ENCODE measurements at regions not wholly inside any gene's neighbourhood (a gene's known extent, or its start where the extent isn't known, plus 50 kb on each side); places are given as distances from the start of the nearest gene placed in this dataset.

DNA sequence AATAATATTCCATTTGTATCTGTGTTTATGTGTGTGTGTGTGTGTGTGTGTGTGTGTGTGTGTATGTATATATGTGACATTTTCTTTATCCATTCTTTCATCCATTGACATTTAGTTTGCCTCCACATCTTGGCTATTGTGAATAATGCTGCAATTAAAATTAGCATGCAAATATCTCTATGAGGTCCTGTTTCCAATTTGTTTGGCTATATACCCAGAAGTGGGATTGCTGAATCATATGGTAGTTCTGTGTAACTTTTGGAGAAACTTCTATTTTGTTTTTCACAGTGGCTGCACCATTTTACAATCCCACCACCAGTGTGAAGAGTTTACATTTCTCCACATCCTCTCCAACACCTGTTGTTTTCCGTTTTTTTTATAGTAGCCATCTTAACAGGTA lies 53.1 kb downstream of the CH25H start:
- DNase-seq (ENCODE audit: low read depth), result no peak
- TF ChIP-seq, protein P1, sequence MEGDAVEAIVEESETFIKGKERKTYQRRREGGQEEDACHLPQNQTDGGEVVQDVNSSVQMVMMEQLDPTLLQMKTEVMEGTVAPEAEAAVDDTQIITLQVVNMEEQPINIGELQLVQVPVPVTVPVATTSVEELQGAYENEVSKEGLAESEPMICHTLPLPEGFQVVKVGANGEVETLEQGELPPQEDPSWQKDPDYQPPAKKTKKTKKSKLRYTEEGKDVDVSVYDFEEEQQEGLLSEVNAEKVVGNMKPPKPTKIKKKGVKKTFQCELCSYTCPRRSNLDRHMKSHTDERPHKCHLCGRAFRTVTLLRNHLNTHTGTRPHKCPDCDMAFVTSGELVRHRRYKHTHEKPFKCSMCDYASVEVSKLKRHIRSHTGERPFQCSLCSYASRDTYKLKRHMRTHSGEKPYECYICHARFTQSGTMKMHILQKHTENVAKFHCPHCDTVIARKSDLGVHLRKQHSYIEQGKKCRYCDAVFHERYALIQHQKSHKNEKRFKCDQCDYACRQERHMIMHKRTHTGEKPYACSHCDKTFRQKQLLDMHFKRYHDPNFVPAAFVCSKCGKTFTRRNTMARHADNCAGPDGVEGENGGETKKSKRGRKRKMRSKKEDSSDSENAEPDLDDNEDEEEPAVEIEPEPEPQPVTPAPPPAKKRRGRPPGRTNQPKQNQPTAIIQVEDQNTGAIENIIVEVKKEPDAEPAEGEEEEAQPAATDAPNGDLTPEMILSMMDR (IDR thresholded peaks at IDR 0.05; ENCODE audit: control insufficient read depth, insufficient read depth, low read depth, low read length, missing control alignments), result no peak
- H3K4me3 ChIP-seq (ENCODE audit: control insufficient read depth, low read depth, low read length), result no peak overlapping the region

DNA sequence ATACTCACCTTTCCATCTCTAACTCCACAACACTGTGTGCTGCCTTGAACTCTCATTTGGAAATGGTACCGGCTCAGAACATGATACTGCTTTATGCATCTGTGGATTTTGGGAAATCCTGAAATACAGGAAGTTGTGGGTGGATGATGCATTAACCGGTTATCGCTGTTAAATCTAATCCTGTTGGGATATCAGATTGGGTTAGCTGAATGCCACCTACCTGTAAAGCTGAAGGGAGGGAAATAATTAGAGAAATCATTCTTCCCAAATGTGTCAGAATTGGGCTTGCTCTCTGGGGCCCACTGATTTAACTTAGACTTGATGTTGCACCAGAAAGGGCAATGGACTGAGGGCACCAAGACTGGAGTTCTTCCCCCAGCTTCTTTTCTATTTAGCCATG lies 54.0 kb downstream of the CH25H start:
- TF ChIP-seq, protein P1 (IDR thresholded peaks at IDR 0.05; ENCODE audit: control insufficient read depth, insufficient read depth, low read depth, low read length, missing control alignments), result no peak
- no peak for DNase-seq (ENCODE audit: low read depth)
- H3K4me3 ChIP-seq (ENCODE audit: control insufficient read depth, low read depth, low read length), result no peak overlapping the region

DNA sequence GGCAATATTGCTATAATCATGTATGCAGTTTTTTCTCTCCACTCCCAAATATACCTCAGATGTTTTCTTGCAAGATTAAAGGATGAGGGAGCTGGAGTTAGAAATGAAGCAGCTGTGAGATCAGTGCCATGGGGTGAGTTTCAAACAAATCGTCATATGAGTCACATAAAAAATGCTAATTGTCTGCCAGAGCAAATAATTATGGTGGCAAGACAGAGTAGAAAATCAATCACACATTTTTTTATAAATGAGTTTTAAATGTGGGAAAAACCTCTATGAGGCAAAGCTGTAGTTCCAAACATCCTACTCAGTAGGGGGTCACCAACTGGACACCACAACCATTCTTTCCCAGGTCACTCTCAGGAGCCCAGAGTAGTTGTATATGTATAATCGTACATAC lies 55.3 kb downstream of the CH25H start:
- DNase-seq (ENCODE audit: low read depth), result peak; percentile 80
- TF ChIP-seq, protein P1 (IDR thresholded peaks at IDR 0.05; ENCODE audit: control insufficient read depth, insufficient read depth, low read depth, low read length, missing control alignments), result no peak
- H3K4me3 ChIP-seq (ENCODE audit: control insufficient read depth, low read depth, low read length), result no peak overlapping the region

- TF ChIP-seq, protein P1 (IDR thresholded peaks at IDR 0.05; ENCODE audit: control insufficient read depth, insufficient read depth, low read depth, low read length, missing control alignments), result no peak
- no peak overlapping the region for H3K4me3 ChIP-seq (ENCODE audit: control insufficient read depth, low read depth, low read length)
- no peak for DNase-seq (ENCODE audit: low read depth)
Observed at GRCh38 chr10:89148061-89148460, 59.1 kb downstream of the CH25H start.

GRCh38 chr10:89147256-89147655 lies 59.9 kb downstream of the CH25H start:
- DNase-seq (ENCODE audit: low read depth), result peak; percentile 95
- no peak overlapping the region for H3K4me3 ChIP-seq (ENCODE audit: control insufficient read depth, low read depth, low read length)
- TF ChIP-seq, protein P1 (IDR thresholded peaks at IDR 0.05; ENCODE audit: control insufficient read depth, insufficient read depth, low read depth, low read length, missing control alignments), result no peak

- DNase-seq (ENCODE audit: low read depth), result no peak
- H3K4me3 ChIP-seq (ENCODE audit: control insufficient read depth, low read depth, low read length), result no peak overlapping the region
- TF ChIP-seq, protein P1 (IDR thresholded peaks at IDR 0.05; ENCODE audit: control insufficient read depth, insufficient read depth, low read depth, low read length, missing control alignments), result no peak
Observed at GRCh38 chr10:89144836-89145235, 62.3 kb downstream of the CH25H start.

- no peak overlapping the region for H3K4me3 ChIP-seq (ENCODE audit: control insufficient read depth, low read depth, low read length)
- TF ChIP-seq, protein P1 (IDR thresholded peaks at IDR 0.05; ENCODE audit: control insufficient read depth, insufficient read depth, low read depth, low read length, missing control alignments), result no peak
Observed at GRCh38 chr10:89142590-89142989, 64.5 kb downstream of the CH25H start.

More at GRCh38 chr10:89142590-89142989, 64.5 kb downstream of the CH25H start:
- no peak for DNase-seq (ENCODE audit: low read depth)

All from AG09309 (cell line).